ENCODE measurements at regions not wholly inside any gene's neighbourhood (a gene's known extent, or its start where the extent isn't known, plus 50 kb on each side); places are given as distances from the start of the nearest gene placed in this dataset.

GRCh38 chr1:55679971-55680370 is 464.8 kb upstream of the USP24 start:
- H3K4me3 ChIP-seq (ENCODE audit: low read length) = no peak overlapping the region
- no peaks in the 10 kb centered on the region for H3K9me3 ChIP-seq (replicated peaks; ENCODE audit: low read length)
- no peaks in the 10 kb centered on the region for H3K27me3 ChIP-seq (ENCODE audit: control insufficient read depth, insufficient read depth, low read length)

DNA sequence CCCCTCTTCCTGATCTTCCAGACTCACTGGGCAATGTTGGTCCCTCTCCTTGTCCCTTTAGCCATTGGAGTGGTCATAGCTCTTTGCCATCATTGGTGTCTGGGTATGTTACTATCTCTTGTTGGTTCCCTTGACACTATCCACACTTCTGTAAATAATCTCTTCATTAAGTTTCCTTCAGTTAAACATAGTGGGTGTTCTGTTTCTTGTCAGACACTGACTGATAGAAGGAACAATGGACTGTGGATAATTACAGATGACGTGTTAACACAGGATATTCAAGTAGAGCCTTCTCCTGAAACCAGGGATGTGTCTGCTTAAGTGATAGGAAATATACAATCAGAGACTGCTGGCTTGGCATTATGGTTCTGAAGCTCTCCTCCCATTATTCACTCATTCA is 458.3 kb upstream of the USP24 start:
- H3K9ac ChIP-seq (ENCODE audit: low read depth, low read length) = no peak overlapping the region
- H3K36me3 ChIP-seq (ENCODE audit: insufficient read depth, low read length) = no peaks in the 10 kb centered on the region
- no peaks in the 10 kb centered on the region for H3K9me3 ChIP-seq (replicated peaks; ENCODE audit: low read length)
- H3K27me3 ChIP-seq (ENCODE audit: control insufficient read depth, insufficient read depth, low read length) = no peaks in the 10 kb centered on the region
- H3K4me1 ChIP-seq (ENCODE audit: control insufficient read depth, insufficient read depth, low read length) = peaks cover 19% of the 10 kb centered on the region
- no peak overlapping the region for H3K4me3 ChIP-seq (ENCODE audit: low read length)
- H3K4me2 ChIP-seq (ENCODE audit: low read length) = no peak overlapping the region

More at GRCh38 chr1:55679971-55680370, 464.8 kb upstream of the USP24 start:
- no peak overlapping the region for H3K4me2 ChIP-seq (ENCODE audit: low read length)
- peaks cover 19% of the 10 kb centered on the region for H3K4me1 ChIP-seq (ENCODE audit: control insufficient read depth, insufficient read depth, low read length)
- H3K36me3 ChIP-seq (ENCODE audit: insufficient read depth, low read length) = no peaks in the 10 kb centered on the region
- H3K9ac ChIP-seq (ENCODE audit: low read depth, low read length) = no peak overlapping the region

GRCh38 chr1:55670331-55671082 is 455.3 kb upstream of the USP24 start:
- Histone ChIP-seq H3K36me3 (ENCODE audit: insufficient read depth, low read length) (no peaks in the 10 kb centered on the region), H3K4me3 (ENCODE audit: low read length) (no peak overlapping the region), H3K9ac (ENCODE audit: low read depth, low read length) (peak overlapping the region; percentile 25), H3K4me1 (ENCODE audit: control insufficient read depth, insufficient read depth, low read length) (peaks cover 19% of the 10 kb centered on the region), H3K4me2 (ENCODE audit: low read length) (peak overlapping the region; percentile 39), H3K9me3 (replicated peaks; ENCODE audit: low read length) (no peaks in the 10 kb centered on the region), H3K27me3 (ENCODE audit: control insufficient read depth, insufficient read depth, low read length) (no peaks in the 10 kb centered on the region)

DNA sequence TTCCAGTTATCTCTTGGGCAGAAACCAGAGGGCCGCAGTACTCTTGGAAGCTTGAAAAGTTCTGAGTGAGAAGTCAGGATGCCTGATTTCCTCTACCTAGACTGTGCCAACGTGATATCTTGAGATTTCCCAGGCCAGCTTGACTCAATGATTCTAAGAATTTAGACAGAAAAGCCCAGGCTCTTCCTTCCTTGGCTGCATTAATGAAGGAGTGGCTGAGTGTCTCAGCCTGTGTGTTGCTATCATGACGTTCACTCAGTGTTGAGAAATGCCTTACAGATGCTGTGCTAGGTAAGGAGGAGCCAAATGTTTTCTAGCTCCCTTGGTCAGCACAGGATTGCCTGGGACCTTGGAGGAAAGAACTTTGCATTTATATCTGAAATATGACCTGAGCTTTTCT is 454.1 kb upstream of the USP24 start:
- no peak overlapping the region for H3K4me2 ChIP-seq (ENCODE audit: low read length)
- H3K4me3 ChIP-seq (ENCODE audit: low read length) = no peak overlapping the region
- H3K4me1 ChIP-seq (ENCODE audit: control insufficient read depth, insufficient read depth, low read length) = peaks cover 19% of the 10 kb centered on the region
- H3K27me3 ChIP-seq (ENCODE audit: control insufficient read depth, insufficient read depth, low read length) = no peaks in the 10 kb centered on the region
- peak overlapping the region; percentile 15 for H3K9ac ChIP-seq (ENCODE audit: low read depth, low read length)
- H3K9me3 ChIP-seq (replicated peaks; ENCODE audit: low read length) = no peaks in the 10 kb centered on the region
- no peaks in the 10 kb centered on the region for H3K36me3 ChIP-seq (ENCODE audit: insufficient read depth, low read length)

DNA sequence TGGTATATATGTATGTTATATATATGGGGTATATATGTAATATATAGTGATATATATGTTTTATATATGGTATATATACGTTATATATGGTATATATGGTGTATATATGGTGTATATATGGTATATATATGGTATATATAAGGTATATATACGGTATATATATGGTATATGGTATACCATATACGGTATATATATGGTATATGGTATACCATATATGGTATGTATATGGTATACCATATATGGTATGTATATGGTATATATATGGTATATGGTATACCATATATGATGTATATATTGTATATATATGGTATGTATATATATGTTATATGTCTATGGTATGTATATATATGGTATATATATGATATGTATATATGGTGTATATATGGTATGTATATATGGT is 447.7 kb upstream of the USP24 start:
- Histone ChIP-seq H3K9me3 (replicated peaks; ENCODE audit: low read length) (no peaks in the 10 kb centered on the region), H3K36me3 (ENCODE audit: insufficient read depth, low read length) (no peaks in the 10 kb centered on the region), H3K4me2 (ENCODE audit: low read length) (no peak overlapping the region), H3K4me1 (ENCODE audit: control insufficient read depth, insufficient read depth, low read length) (peaks cover 11% of the 10 kb centered on the region), H3K4me3 (ENCODE audit: low read length) (no peak overlapping the region), H3K27me3 (ENCODE audit: control insufficient read depth, insufficient read depth, low read length) (no peaks in the 10 kb centered on the region), H3K9ac (ENCODE audit: low read depth, low read length) (no peak overlapping the region)

DNA sequence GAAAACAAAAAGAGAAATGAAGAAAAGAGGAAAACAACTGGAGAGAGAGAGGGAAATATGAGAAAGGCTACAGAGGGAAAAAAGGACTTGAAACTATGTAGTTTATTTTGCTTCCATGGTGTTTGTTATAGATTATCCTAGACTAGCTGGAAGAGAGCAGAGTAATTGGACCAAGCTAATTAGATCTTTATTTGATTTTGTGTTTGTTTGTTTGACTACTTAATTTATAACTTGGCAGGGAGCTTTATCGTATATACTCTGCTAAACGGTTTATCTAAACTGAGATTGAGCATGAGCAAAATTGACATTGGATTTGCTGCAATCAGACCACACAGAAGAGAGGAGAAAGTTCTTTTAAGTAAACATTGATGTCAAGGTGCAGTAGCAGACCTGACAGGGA is 443.8 kb upstream of the USP24 start:
- Histone ChIP-seq H3K27me3 (ENCODE audit: control insufficient read depth, insufficient read depth, low read length) (no peaks in the 10 kb centered on the region), H3K4me1 (ENCODE audit: control insufficient read depth, insufficient read depth, low read length) (peaks cover 22% of the 10 kb centered on the region), H3K9ac (ENCODE audit: low read depth, low read length) (peak overlapping the region; percentile 24), H3K9me3 (replicated peaks; ENCODE audit: low read length) (no peaks in the 10 kb centered on the region), H3K4me3 (ENCODE audit: low read length) (no peak overlapping the region), H3K4me2 (ENCODE audit: low read length) (no peak overlapping the region), H3K36me3 (ENCODE audit: insufficient read depth, low read length) (no peaks in the 10 kb centered on the region)

DNA sequence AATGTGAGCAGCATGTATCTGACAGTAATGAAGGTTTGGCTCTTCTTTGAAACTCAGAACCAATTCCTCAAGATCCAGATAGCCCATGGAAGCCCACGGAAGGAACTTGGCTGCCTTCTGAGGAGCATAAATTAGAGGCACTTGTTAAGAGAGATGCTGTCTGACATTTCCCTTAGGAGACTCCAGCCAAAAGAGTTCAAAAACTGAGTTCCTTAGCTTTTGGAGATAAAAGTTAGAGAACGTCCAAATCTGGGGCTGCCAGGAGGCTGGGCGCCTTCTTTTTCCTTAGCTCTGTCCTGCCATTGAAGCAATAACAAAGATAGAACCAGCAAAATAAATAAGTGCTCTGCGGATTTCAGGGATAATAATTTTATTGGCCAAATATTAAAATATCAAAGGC is 439.6 kb upstream of the USP24 start:
- H3K9me3 ChIP-seq (replicated peaks; ENCODE audit: low read length) = no peaks in the 10 kb centered on the region
- no peak overlapping the region for H3K4me2 ChIP-seq (ENCODE audit: low read length)
- H3K36me3 ChIP-seq (ENCODE audit: insufficient read depth, low read length) = no peaks in the 10 kb centered on the region
- no peak overlapping the region for H3K9ac ChIP-seq (ENCODE audit: low read depth, low read length)
- peaks cover 22% of the 10 kb centered on the region for H3K4me1 ChIP-seq (ENCODE audit: control insufficient read depth, insufficient read depth, low read length)
- H3K27me3 ChIP-seq (ENCODE audit: control insufficient read depth, insufficient read depth, low read length) = no peaks in the 10 kb centered on the region
- H3K4me3 ChIP-seq (ENCODE audit: low read length) = no peak overlapping the region

GRCh38 chr1:55654171-55654570 is 439.0 kb upstream of the USP24 start:
- Histone ChIP-seq H3K9me3 (replicated peaks; ENCODE audit: low read length) (no peaks in the 10 kb centered on the region), H3K4me3 (ENCODE audit: low read length) (no peak overlapping the region), H3K4me2 (ENCODE audit: low read length) (no peak overlapping the region), H3K9ac (ENCODE audit: low read depth, low read length) (no peak overlapping the region), H3K36me3 (ENCODE audit: insufficient read depth, low read length) (no peaks in the 10 kb centered on the region), H3K4me1 (ENCODE audit: control insufficient read depth, insufficient read depth, low read length) (peaks cover 22% of the 10 kb centered on the region), H3K27me3 (ENCODE audit: control insufficient read depth, insufficient read depth, low read length) (no peaks in the 10 kb centered on the region)

- Histone ChIP-seq H3K4me3 (ENCODE audit: low read length) (no peak overlapping the region), H3K36me3 (ENCODE audit: insufficient read depth, low read length) (no peaks in the 10 kb centered on the region), H3K27me3 (ENCODE audit: control insufficient read depth, insufficient read depth, low read length) (no peaks in the 10 kb centered on the region), H3K4me1 (ENCODE audit: control insufficient read depth, insufficient read depth, low read length) (peaks cover 5% of the 10 kb centered on the region), H3K4me2 (ENCODE audit: low read length) (no peak overlapping the region), H3K9me3 (replicated peaks; ENCODE audit: low read length) (no peaks in the 10 kb centered on the region), H3K9ac (ENCODE audit: low read depth, low read length) (no peak overlapping the region)
Measured at GRCh38 chr1:55650444-55650843, 435.3 kb upstream of the USP24 start.

DNA sequence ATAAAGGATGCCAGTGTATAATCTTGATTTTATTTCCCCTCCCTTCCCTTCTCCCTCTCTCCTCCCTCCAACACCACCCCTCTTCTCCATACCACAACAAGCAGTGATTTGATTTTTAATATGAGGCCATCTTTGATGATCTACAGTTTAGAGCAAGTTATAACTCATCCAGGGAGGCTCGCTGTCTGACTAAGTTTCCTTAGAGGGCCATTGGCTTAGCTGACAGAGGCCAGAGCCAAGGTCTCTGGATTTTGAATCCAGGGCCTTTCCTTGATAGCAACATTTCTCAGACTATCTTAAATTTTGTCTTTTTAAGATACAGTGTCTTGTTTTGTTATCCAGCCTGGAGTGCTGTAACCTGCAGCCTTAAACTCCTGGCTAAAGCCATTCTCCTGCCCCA is 431.0 kb upstream of the USP24 start:
- Histone ChIP-seq H3K4me3 (ENCODE audit: low read length) (no peak overlapping the region), H3K9me3 (replicated peaks; ENCODE audit: low read length) (no peaks in the 10 kb centered on the region), H3K4me2 (ENCODE audit: low read length) (no peak overlapping the region), H3K4me1 (ENCODE audit: control insufficient read depth, insufficient read depth, low read length) (peaks cover 5% of the 10 kb centered on the region), H3K27me3 (ENCODE audit: control insufficient read depth, insufficient read depth, low read length) (no peaks in the 10 kb centered on the region), H3K9ac (ENCODE audit: low read depth, low read length) (no peak overlapping the region), H3K36me3 (ENCODE audit: insufficient read depth, low read length) (no peaks in the 10 kb centered on the region)

GRCh38 chr1:55645270-55645669 is 430.1 kb upstream of the USP24 start:
- Histone ChIP-seq H3K27me3 (ENCODE audit: control insufficient read depth, insufficient read depth, low read length) (no peaks in the 10 kb centered on the region), H3K36me3 (ENCODE audit: insufficient read depth, low read length) (no peaks in the 10 kb centered on the region), H3K4me1 (ENCODE audit: control insufficient read depth, insufficient read depth, low read length) (peaks cover 14% of the 10 kb centered on the region), H3K4me3 (ENCODE audit: low read length) (no peak overlapping the region), H3K4me2 (ENCODE audit: low read length) (no peak overlapping the region), H3K9ac (ENCODE audit: low read depth, low read length) (no peak overlapping the region), H3K9me3 (replicated peaks; ENCODE audit: low read length) (no peaks in the 10 kb centered on the region)

DNA sequence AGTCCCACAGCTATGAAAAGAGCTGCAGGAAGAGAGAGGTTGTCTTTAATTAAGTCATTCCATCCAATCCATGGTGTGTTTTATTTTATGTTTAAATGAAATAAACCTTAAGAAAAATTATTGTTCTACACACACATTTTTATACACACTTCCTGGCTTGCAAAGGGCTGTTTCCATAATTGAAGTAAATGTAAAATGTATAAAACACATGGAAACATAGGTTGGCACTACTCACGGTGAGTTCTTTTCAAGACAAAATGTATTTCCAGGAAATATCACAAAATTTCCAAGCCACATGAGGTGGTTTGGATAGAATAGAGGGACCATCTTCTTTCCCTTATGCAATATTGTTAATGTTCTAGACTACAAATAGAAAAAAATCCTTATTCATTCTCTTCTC is 426.8 kb upstream of the USP24 start:
- Histone ChIP-seq H3K4me1 (ENCODE audit: control insufficient read depth, insufficient read depth, low read length) (peaks cover 21% of the 10 kb centered on the region), H3K9me3 (replicated peaks; ENCODE audit: low read length) (peaks cover 6% of the 10 kb centered on the region), H3K4me3 (ENCODE audit: low read length) (no peak overlapping the region), H3K9ac (ENCODE audit: low read depth, low read length) (no peak overlapping the region), H3K27me3 (ENCODE audit: control insufficient read depth, insufficient read depth, low read length) (no peaks in the 10 kb centered on the region), H3K36me3 (ENCODE audit: insufficient read depth, low read length) (no peaks in the 10 kb centered on the region), H3K4me2 (ENCODE audit: low read length) (no peak overlapping the region)
